CD4-positive, CD25-positive, alpha-beta regulatory T cell (primary cell): ENCODE measurements at regions not wholly inside any gene's neighbourhood (a gene's known extent, or its start where the extent isn't known, plus 50 kb on each side); places are given as distances from the start of the nearest gene placed in this dataset.

ENCODE experiments used
- ATAC-seq, 2 donors: fragments of 150-1000 bp; cut with Tn5 transposase; one replicate each; pipeline ENCODE4 v1.10.0; 2021; ENCODE audit warnings: low read depth in 2 of 2, moderate number of reproducible peaks in 2 of 2, moderate library complexity in 1 of 2
- DNase-seq, 3 donors: peaks; one replicate each; pipeline versions ENCODE4 v3.0.0 to v3.0.0-alpha.2; 2012 to 2022; ENCODE audit warnings: mixed read lengths in 1 of 3
- H3K27ac ChIP-seq: one replicate; pipeline ENCODE4 v1.7.0; 2013; ENCODE audit warnings: mild to moderate bottlenecking, low read length; ENCODE audit not compliant: insufficient read depth, poor library complexity, severe bottlenecking
- H3K27me3 ChIP-seq: one replicate; pipeline ENCODE4 v1.7.0; 2013; ENCODE audit warnings: low read length; ENCODE audit not compliant: control insufficient read depth, insufficient read depth
- H3K36me3 ChIP-seq: one replicate; pipeline ENCODE4 v1.7.0; 2013; ENCODE audit warnings: mild to moderate bottlenecking, low read length, moderate library complexity; ENCODE audit not compliant: control insufficient read depth, insufficient read depth
- H3K4me1 ChIP-seq: 2 replicates; pipeline ENCODE4 v1.7.0; 2013; ENCODE audit warnings: mild to moderate bottlenecking, low read length; ENCODE audit not compliant: insufficient read depth, control insufficient read depth, poor library complexity, severe bottlenecking
- H3K4me3 ChIP-seq: one replicate; pipeline ENCODE4 v1.7.0; 2013; ENCODE audit warnings: low read depth, mild to moderate bottlenecking, low read length, moderate library complexity
- H3K9me3 ChIP-seq, 2 experiments: 1 replicate in 1 of 2; 2 replicates in 1 of 2; pipeline ENCODE4 v1.7.0; 2013; ENCODE audit warnings: low read length in 2 of 2, mild to moderate bottlenecking in 1 of 2, moderate library complexity in 1 of 2; ENCODE audit not compliant: control insufficient read depth in 2 of 2
- H3K27ac Mint-ChIP-seq, 3 donors: one replicate each; pipeline ENCODE4 v1.8.0; 2020 to 2022; ENCODE audit warnings: mild to moderate bottlenecking in 3 of 3, mixed read lengths in 3 of 3, moderate library complexity in 2 of 3
- H3K27me3 Mint-ChIP-seq: one replicate; pipeline ENCODE4 v1.8.0; 2022; ENCODE audit warnings: mild to moderate bottlenecking, mixed read lengths
- H3K36me3 Mint-ChIP-seq: one replicate; pipeline ENCODE4 v1.8.0; 2020; ENCODE audit warnings: mixed read lengths
- H3K4me1 Mint-ChIP-seq, 4 donors: one replicate each; pipeline ENCODE4 v1.8.0; 2020 to 2022; ENCODE audit warnings: mixed read lengths in 4 of 4, mild to moderate bottlenecking in 1 of 4
- H3K4me3 Mint-ChIP-seq, 4 donors: one replicate each; pipeline ENCODE4 v1.8.0; 2020 to 2022; ENCODE audit warnings: mild to moderate bottlenecking in 4 of 4, mixed read lengths in 4 of 4, moderate library complexity in 3 of 4
- H3K9me3 Mint-ChIP-seq, 7 donors: one replicate each; pipeline ENCODE4 v1.8.0; 2020 to 2022; ENCODE audit warnings: mixed read lengths in 7 of 7, mild to moderate bottlenecking in 3 of 7, moderate library complexity in 2 of 7

DNA sequence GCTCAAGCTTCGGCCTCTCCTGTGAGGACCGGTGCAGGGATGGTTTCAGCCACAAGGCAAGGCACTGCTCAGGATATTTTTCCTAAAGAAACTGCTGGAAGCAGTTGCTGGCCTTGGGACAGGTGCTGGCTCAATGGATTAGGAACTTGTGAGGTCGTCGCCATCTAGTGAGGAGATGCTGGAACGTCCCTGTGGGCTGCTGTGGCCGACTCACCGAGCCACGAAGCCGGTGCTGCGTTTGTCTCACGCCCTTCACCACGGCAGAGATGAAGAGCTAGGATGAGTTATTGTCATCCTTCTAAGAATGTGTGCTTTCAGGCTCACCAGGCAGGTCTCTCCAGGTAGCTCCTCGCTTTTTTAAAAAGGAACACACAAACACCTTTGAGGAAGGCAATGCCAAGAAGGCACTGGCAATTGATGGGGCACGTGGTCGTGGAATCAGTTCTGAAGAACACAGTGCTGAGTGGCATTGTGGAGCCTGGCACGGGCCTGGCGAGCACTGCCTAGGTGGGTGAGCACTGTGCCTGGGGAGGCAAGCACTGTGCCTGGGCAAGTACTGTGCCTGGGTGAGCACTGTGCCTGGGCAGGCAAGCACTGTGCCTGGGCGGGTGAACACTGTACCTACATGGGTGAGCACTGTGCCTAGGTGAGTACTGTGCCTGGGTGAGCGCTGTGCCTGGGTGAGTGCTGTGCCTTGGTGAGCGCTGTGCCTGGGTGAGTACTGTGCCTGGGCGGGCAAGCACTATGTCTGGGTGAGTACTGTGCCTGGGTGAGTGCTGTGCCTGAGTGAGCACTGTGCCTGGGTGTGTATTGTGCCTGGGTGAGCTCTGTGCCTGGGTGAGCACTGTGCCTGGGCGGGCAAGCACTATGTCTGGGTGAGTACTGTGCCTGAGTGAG lies 140.4 kb downstream of the TEX29 start:
- peaks cover 0 to 9% (median 0%) of the 10 kb centered on the region in 4 donors for H3K4me1 Mint-ChIP-seq
- H3K36me3 Mint-ChIP-seq: no peaks in the 10 kb centered on the region
- H3K4me1 ChIP-seq: no peaks in the 10 kb centered on the region
- H3K36me3 ChIP-seq: no peaks in the 10 kb centered on the region
- H3K4me3 Mint-ChIP-seq: no peak overlapping the region
- DNase-seq: peak in 1 of 3 donors; percentile 6
- no peaks in the 10 kb centered on the region for H3K9me3 ChIP-seq
- ATAC-seq: no peak
- peaks cover 0 to 2% (median 0%) of the 10 kb centered on the region in 7 donors for H3K9me3 Mint-ChIP-seq
- peaks cover 12% of the 10 kb centered on the region for H3K27me3 Mint-ChIP-seq
- no peak overlapping the region for H3K27ac ChIP-seq
- no peak overlapping the region for H3K27ac Mint-ChIP-seq
- no peak overlapping the region for H3K4me3 ChIP-seq
- H3K27me3 ChIP-seq: no peaks in the 10 kb centered on the region

- Histone ChIP-seq H3K36me3 (no peaks in the 10 kb centered on the region), H3K9me3 (peaks cover 0 to 1% of the 10 kb centered on the region in 2 experiments), H3K27me3 (no peaks in the 10 kb centered on the region), H3K27ac (no peak overlapping the region), H3K4me3 (no peak overlapping the region), H3K4me1 (no peaks in the 10 kb centered on the region)
- peaks cover 0 to 9% (median 0%) of the 10 kb centered on the region in 4 donors for H3K4me1 Mint-ChIP-seq
- ATAC-seq: no peak
- no peaks in the 10 kb centered on the region for H3K36me3 Mint-ChIP-seq
- H3K4me3 Mint-ChIP-seq: no peak overlapping the region
- peaks cover 12% of the 10 kb centered on the region for H3K27me3 Mint-ChIP-seq
- H3K27ac Mint-ChIP-seq: no peak overlapping the region
- no peak for DNase-seq
- H3K9me3 Mint-ChIP-seq: peaks cover 0 to 2% (median 0%) of the 10 kb centered on the region in 7 donors
Measured at GRCh38 chr13:111461445-111462149, 141.2 kb downstream of the TEX29 start.

GRCh38 chr13:111462221-111462764 lies 141.9 kb downstream of the TEX29 start:
- no peak overlapping the region for H3K27ac ChIP-seq
- DNase-seq (no peak), ATAC-seq (no peak)
- H3K27me3 Mint-ChIP-seq: peaks cover 19% of the 10 kb centered on the region
- peaks cover 0 to 1% of the 10 kb centered on the region in 2 experiments for H3K9me3 ChIP-seq
- no peak overlapping the region for H3K4me3 ChIP-seq
- H3K36me3 ChIP-seq: no peaks in the 10 kb centered on the region
- peaks cover 0 to 9% (median 0%) of the 10 kb centered on the region in 4 donors for H3K4me1 Mint-ChIP-seq
- H3K9me3 Mint-ChIP-seq: peaks cover 0 to 4% (median 0%) of the 10 kb centered on the region in 7 donors
- no peak overlapping the region for H3K27ac Mint-ChIP-seq
- H3K4me1 ChIP-seq: no peaks in the 10 kb centered on the region
- H3K4me3 Mint-ChIP-seq: no peak overlapping the region
- no peaks in the 10 kb centered on the region for H3K27me3 ChIP-seq
- H3K36me3 Mint-ChIP-seq: no peaks in the 10 kb centered on the region

DNA sequence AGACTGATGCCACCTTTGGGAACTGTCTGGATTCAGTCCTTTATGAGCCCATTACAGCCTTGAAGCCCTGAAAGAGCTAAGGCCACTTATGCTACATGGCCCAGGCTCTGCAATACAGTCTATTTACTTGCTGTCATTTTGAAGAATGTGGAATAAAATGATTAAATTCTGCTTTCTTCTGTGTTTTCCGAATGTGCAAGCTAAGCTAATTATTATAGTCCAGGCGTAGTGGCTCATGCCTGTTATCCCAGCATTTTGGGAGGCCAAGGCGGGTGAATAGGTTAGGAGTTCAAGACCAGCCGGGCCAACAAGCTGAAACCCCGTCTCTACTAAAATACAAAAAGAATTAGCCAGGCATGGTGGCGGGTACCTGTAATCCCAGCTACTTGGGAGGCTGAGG lies 142.5 kb downstream of the TEX29 start:
- H3K27me3 ChIP-seq: no peaks in the 10 kb centered on the region
- no peak overlapping the region for H3K4me3 Mint-ChIP-seq
- H3K4me3 ChIP-seq: no peak overlapping the region
- H3K36me3 ChIP-seq: no peaks in the 10 kb centered on the region
- H3K9me3 ChIP-seq: peaks cover 0 to 1% of the 10 kb centered on the region in 2 experiments
- H3K9me3 Mint-ChIP-seq: peaks cover 0 to 3% (median 0%) of the 10 kb centered on the region in 7 donors
- peaks cover 0 to 9% (median 0%) of the 10 kb centered on the region in 4 donors for H3K4me1 Mint-ChIP-seq
- H3K27ac ChIP-seq: no peak overlapping the region
- DNase-seq (no peak), ATAC-seq (no peak)
- H3K4me1 ChIP-seq: no peaks in the 10 kb centered on the region
- H3K36me3 Mint-ChIP-seq: no peaks in the 10 kb centered on the region
- no peak overlapping the region for H3K27ac Mint-ChIP-seq
- H3K27me3 Mint-ChIP-seq: peaks cover 21% of the 10 kb centered on the region

DNA sequence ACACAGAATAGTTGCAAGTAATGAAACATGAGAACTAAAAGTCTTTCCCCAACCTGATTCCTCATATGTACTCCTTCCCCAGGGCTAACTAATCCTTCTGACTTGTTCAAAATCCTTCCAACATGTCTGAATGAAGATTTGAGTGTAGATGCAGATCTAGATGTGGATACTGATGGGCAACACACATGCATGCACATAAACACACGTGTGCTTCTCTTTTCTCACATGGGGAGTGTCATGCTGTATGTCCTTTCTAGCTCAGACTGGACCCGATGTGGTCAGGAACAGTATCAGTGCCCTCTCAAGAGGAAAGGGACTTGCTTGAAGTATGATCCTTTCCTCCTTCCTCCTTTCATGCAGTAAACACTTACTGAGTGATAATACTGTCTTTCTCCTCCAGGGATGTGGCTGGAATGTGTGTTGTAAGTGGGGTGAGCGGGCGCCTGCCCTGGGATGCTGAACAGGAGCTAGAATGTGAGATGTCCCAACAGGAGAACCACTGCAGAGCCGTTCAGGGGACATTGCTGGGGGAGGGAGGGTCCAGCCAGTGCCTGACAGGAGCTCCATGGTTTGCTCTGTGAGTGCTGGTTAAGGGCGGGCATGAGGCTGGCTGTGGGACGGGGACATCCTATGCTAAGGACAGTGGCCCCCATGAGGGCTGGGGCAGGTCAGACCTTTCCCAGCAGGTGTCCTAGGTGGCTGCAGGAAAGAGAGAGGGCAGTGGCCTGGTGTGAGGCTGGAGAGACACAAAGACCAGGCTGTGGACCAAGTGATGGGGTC lies 146.9 kb downstream of the TEX29 start:
- no peaks in the 10 kb centered on the region for H3K4me1 Mint-ChIP-seq
- no peak overlapping the region for H3K4me3 ChIP-seq
- no peak for DNase-seq
- H3K27me3 ChIP-seq: no peaks in the 10 kb centered on the region
- peaks cover 21% of the 10 kb centered on the region for H3K27me3 Mint-ChIP-seq
- peak overlapping the region in 1 of 3 donors; percentile 76 for H3K27ac Mint-ChIP-seq
- peaks cover 0 to 2% (median 0%) of the 10 kb centered on the region in 7 donors for H3K9me3 Mint-ChIP-seq
- H3K4me1 ChIP-seq: no peaks in the 10 kb centered on the region
- H3K36me3 Mint-ChIP-seq: no peaks in the 10 kb centered on the region
- H3K4me3 Mint-ChIP-seq: no peak overlapping the region
- no peak for ATAC-seq
- H3K27ac ChIP-seq: no peak overlapping the region
- H3K9me3 ChIP-seq: peaks cover 0 to 1% of the 10 kb centered on the region in 2 experiments
- H3K36me3 ChIP-seq: no peaks in the 10 kb centered on the region

DNA sequence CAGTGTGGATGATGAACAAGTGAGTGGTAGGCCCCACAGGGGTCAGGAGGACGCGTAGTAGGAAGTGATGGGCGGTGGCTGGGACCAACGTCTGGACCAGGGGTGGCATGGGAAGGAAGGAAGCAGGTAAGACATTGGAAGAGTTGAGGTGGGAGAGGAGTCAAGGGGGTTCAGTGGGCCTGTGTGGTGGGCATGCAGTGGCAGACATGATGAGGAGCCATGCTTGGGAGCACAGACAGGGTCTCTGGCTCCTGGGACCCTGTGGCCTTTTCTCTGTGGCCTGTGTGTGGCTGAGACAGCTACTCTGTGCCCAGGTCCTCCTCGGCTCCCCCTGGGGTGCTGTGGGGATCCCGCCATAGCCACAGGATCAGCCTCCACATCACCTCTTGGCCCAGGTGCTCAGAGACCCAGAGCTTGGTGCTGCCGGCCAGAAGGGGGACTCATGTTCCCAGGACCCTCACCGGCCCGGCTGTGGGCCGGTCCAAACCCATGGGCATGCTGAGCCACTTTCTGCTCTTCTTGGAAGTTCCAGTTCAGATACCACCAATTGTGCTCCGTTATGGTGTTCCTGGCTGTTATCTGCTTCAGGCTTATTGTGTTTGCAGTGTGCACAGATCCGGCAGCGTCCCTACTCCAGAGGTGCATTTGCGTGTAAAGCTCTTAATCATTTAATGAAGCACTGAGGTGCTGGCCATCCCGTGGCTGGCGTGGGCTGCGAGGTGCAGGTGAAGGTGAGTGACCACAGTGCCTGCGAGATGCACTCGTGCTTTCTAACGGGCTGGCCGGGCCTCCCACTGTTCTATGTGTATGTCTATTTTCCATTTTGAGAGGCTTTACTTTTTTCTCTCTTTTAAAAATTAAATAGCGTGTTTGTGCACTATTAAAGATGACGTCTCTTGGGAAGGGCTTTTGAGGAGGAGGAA lies 147.9 kb downstream of the TEX29 start:
- no peak for ATAC-seq
- Mint-ChIP-seq H3K27ac (peak overlapping the region in 1 of 3 donors; percentile 9), H3K4me1 (no peaks in the 10 kb centered on the region), H3K4me3 (no peak overlapping the region), H3K36me3 (no peaks in the 10 kb centered on the region), H3K27me3 (peaks cover 17% of the 10 kb centered on the region), H3K9me3 (peaks cover 0 to 2% (median 0%) of the 10 kb centered on the region in 7 donors)
- Histone ChIP-seq H3K4me1 (no peaks in the 10 kb centered on the region), H3K9me3 (peaks cover 0 to 1% of the 10 kb centered on the region in 2 experiments), H3K4me3 (no peak overlapping the region), H3K36me3 (no peaks in the 10 kb centered on the region), H3K27ac (no peak overlapping the region), H3K27me3 (no peaks in the 10 kb centered on the region)
- no peak for DNase-seq
